ENCODE measurements at regions not wholly inside any gene's neighbourhood (a gene's known extent, or its start where the extent isn't known, plus 50 kb on each side); places are given as distances from the start of the nearest gene placed in this dataset.

DNA sequence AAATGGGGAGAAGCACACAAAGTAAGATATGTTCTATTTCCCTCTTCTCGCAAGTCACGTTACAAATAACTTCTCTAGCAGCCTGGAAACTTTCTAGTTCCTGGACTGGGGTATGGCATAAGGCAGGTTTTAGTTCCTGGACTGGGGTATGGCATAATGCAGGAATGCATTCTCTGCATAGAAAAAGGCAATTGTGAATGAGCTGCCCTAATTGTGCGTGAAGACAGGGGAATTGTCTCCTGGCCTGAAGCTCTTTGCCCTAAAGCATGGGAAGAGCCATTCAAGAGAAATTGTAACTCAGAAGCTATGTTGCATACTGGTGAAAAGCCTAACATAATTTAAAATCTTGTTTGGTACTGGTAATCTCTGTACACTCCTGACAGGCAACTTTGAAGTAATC, 54.3 kb upstream of the CBLB start:
- no peak for ATAC-seq
- no peak for TF ChIP-seq ZNF565 (CRISPR knock-in tag; conservative IDR thresholded peaks at IDR 0.05; ENCODE audit: low read depth)
- TF ChIP-seq CREB5 (CRISPR knock-in tag; IDR thresholded peaks at IDR 0.05; ENCODE audit: low read depth): no peak
- no peak for TF ChIP-seq ZFP30 (CRISPR knock-in tag; IDR thresholded peaks at IDR 0.05)
- no peak for TF ChIP-seq PPARA (CRISPR knock-in tag; IDR thresholded peaks at IDR 0.05; ENCODE audit: borderline replicate concordance)
- no peak for TF ChIP-seq RARB (CRISPR knock-in tag; IDR thresholded peaks at IDR 0.05)
- no peak for TF ChIP-seq GLIS3 (CRISPR knock-in tag; IDR thresholded peaks at IDR 0.05)
- TF ChIP-seq ZFP3 (CRISPR knock-in tag; IDR thresholded peaks at IDR 0.05): no peak
- TF ChIP-seq ISL1 (CRISPR knock-in tag; IDR thresholded peaks at IDR 0.05): no peak
- TF ChIP-seq ZC3H10 (CRISPR knock-in tag; IDR thresholded peaks at IDR 0.05): no peak

GRCh38 chr3:105927741-105928140, 58.9 kb upstream of the CBLB start:
- TF ChIP-seq TCF4 (CRISPR knock-in tag; IDR thresholded peaks at IDR 0.05; ENCODE audit: borderline replicate concordance) (no peak), ZNF565 (CRISPR knock-in tag; conservative IDR thresholded peaks at IDR 0.05; ENCODE audit: low read depth) (no peak), PATZ1 (CRISPR knock-in tag; IDR thresholded peaks at IDR 0.05; ENCODE audit: borderline replicate concordance) (no peak), BACH2 (CRISPR knock-in tag; IDR thresholded peaks at IDR 0.05; ENCODE audit: borderline replicate concordance) (no peak), OSR1 (CRISPR knock-in tag; IDR thresholded peaks at IDR 0.05) (no peak), GLIS3 (CRISPR knock-in tag; IDR thresholded peaks at IDR 0.05) (no peak), ZNF70 (CRISPR knock-in tag; IDR thresholded peaks at IDR 0.05) (no peak), CSRNP3 (CRISPR knock-in tag; IDR thresholded peaks at IDR 0.05) (no peak), ZFP3 (CRISPR knock-in tag; IDR thresholded peaks at IDR 0.05) (no peak), ZFP30 (CRISPR knock-in tag; IDR thresholded peaks at IDR 0.05) (no peak), PPARA (CRISPR knock-in tag; IDR thresholded peaks at IDR 0.05; ENCODE audit: borderline replicate concordance) (no peak), RARB (CRISPR knock-in tag; IDR thresholded peaks at IDR 0.05) (no peak), ARNTL (CRISPR knock-in tag; IDR thresholded peaks at IDR 0.05; ENCODE audit: borderline replicate concordance, low read depth) (no peak), CREB5 (CRISPR knock-in tag; IDR thresholded peaks at IDR 0.05; ENCODE audit: low read depth) (no peak), ESRRG (CRISPR knock-in tag; IDR thresholded peaks at IDR 0.05) (no peak), CSDC2 (CRISPR knock-in tag; IDR thresholded peaks at IDR 0.05) (no peak), ZC3H10 (CRISPR knock-in tag; IDR thresholded peaks at IDR 0.05) (no peak)
- TF ChIP-seq, protein P1, sequence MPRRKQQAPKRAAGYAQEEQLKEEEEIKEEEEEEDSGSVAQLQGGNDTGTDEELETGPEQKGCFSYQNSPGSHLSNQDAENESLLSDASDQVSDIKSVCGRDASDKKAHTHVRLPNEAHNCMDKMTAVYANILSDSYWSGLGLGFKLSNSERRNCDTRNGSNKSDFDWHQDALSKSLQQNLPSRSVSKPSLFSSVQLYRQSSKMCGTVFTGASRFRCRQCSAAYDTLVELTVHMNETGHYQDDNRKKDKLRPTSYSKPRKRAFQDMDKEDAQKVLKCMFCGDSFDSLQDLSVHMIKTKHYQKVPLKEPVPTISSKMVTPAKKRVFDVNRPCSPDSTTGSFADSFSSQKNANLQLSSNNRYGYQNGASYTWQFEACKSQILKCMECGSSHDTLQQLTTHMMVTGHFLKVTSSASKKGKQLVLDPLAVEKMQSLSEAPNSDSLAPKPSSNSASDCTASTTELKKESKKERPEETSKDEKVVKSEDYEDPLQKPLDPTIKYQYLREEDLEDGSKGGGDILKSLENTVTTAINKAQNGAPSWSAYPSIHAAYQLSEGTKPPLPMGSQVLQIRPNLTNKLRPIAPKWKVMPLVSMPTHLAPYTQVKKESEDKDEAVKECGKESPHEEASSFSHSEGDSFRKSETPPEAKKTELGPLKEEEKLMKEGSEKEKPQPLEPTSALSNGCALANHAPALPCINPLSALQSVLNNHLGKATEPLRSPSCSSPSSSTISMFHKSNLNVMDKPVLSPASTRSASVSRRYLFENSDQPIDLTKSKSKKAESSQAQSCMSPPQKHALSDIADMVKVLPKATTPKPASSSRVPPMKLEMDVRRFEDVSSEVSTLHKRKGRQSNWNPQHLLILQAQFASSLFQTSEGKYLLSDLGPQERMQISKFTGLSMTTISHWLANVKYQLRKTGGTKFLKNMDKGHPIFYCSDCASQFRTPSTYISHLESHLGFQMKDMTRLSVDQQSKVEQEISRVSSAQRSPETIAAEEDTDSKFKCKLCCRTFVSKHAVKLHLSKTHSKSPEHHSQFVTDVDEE (CRISPR knock-in tag; IDR thresholded peaks at IDR 0.05): no peak
- ATAC-seq: no peak

DNA sequence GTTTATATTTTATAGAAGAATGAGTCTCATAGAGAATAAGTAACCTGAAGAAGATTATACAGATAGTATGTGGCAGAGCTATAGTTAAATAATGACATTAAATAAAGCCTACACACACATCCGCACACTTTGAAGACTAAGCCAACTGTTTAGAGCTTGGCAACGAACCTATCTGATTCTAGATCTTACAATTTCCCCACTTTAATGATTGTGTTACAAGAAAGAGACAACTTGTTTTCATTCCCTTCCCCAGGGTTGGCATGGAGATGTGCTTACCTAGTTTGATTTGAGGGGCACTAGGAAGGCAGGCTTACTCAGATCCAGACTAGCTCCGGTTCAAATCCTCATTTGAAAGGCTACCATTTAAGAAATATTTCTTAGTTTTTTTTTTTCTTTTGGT, 61.9 kb upstream of the CBLB start:
- TF ChIP-seq GLIS3 (CRISPR knock-in tag; IDR thresholded peaks at IDR 0.05) (no peak), ZFP30 (CRISPR knock-in tag; IDR thresholded peaks at IDR 0.05) (no peak), ISL1 (CRISPR knock-in tag; IDR thresholded peaks at IDR 0.05) (0 out of 2 replicates have a peak, but pooled peaks have one; percentile 12), TOX (CRISPR knock-in tag; IDR thresholded peaks at IDR 0.05; ENCODE audit: borderline replicate concordance) (no peak), CREB5 (CRISPR knock-in tag; IDR thresholded peaks at IDR 0.05; ENCODE audit: low read depth) (no peak)
- TF ChIP-seq, protein P2, sequence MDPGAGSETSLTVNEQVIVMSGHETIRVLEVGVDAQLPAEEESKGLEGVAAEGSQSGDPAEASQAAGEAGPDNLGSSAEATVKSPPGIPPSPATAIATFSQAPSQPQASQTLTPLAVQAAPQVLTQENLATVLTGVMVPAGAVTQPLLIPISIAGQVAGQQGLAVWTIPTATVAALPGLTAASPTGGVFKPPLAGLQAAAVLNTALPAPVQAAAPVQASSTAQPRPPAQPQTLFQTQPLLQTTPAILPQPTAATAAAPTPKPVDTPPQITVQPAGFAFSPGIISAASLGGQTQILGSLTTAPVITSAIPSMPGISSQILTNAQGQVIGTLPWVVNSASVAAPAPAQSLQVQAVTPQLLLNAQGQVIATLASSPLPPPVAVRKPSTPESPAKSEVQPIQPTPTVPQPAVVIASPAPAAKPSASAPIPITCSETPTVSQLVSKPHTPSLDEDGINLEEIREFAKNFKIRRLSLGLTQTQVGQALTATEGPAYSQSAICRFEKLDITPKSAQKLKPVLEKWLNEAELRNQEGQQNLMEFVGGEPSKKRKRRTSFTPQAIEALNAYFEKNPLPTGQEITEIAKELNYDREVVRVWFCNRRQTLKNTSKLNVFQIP (CRISPR knock-in tag; IDR thresholded peaks at IDR 0.05; ENCODE audit: borderline replicate concordance, low read depth): no peak

More for the DNA sequence above, 61.9 kb upstream of the CBLB start:
- peak; percentile 53; the same call in 2 of the 3 replicates for ATAC-seq

Data from SK-N-SH treated with all-trans-retinoic acid at 6 μM for 48 hours (cell line).